Activated CD4-positive, alpha-beta T cell treated with anti-CD3 and anti-CD28 coated beads, Interleukin-10, Interleukin-2, amounts not matched to agents 100 ng/mL and 50 ng/mL, durations not matched to agents 16 hours and 8 hours (primary cell): ENCODE measurements at regions not wholly inside any gene's neighbourhood (a gene's known extent, or its start where the extent isn't known, plus 50 kb on each side); places are given as distances from the start of the nearest gene placed in this dataset.
"Not testable (repeated sequence)": the region's sequence is repeated elsewhere in the genome, so short reads cannot be mapped to it uniquely, and the experiment has no call there.

Experiments used
- DNase-seq: peaks from one replicate; pipeline ENCODE4 v3.0.0-alpha.2; 2020

GRCh38 chr2:41329040-41329439, 718.8 kb upstream of the PKDCC start:
- DNase-seq, result no peak

GRCh38 chr2:41334159-41334558, 713.7 kb upstream of the PKDCC start:
- DNase-seq, result no peak

GRCh38 chr2:41335573-41335972, 712.2 kb upstream of the PKDCC start:
- DNase-seq, result not testable (repeated sequence)

GRCh38 chr2:41337956-41338355, 709.9 kb upstream of the PKDCC start:
- DNase-seq, result no peak

GRCh38 chr2:41344529-41344928, 703.3 kb upstream of the PKDCC start:
- DNase-seq, result no peak

- DNase-seq, result no peak
Observed at GRCh38 chr2:41353060-41353459, 694.8 kb upstream of the PKDCC start.

GRCh38 chr2:41355794-41356193, 692.0 kb upstream of the PKDCC start:
- DNase-seq, result no peak

GRCh38 chr2:41364842-41365241, 683.0 kb upstream of the PKDCC start:
- no peak for DNase-seq

GRCh38 chr2:41375901-41376300, 671.9 kb upstream of the PKDCC start:
- DNase-seq, result no peak

GRCh38 chr2:41377837-41378236, 670.0 kb upstream of the PKDCC start:
- DNase-seq, result no peak

- DNase-seq, result no peak
Observed at GRCh38 chr2:41378420-41378819, 669.4 kb upstream of the PKDCC start.

GRCh38 chr2:41379496-41380221, 668.2 kb upstream of the PKDCC start:
- no peak for DNase-seq

GRCh38 chr2:41381701-41382100, 666.1 kb upstream of the PKDCC start:
- DNase-seq, result no peak

- no peak for DNase-seq
Observed at GRCh38 chr2:41387519-41387918, 660.3 kb upstream of the PKDCC start.

- DNase-seq, result no peak
Observed at GRCh38 chr2:41393621-41394020, 654.2 kb upstream of the PKDCC start.

GRCh38 chr2:41394541-41394940, 653.3 kb upstream of the PKDCC start:
- DNase-seq, result no peak

- DNase-seq, result no peak
Observed at GRCh38 chr2:41395692-41396091, 652.1 kb upstream of the PKDCC start.

- DNase-seq, result no peak
Observed at GRCh38 chr2:41399437-41400087, 648.3 kb upstream of the PKDCC start.

- DNase-seq, result no peak
Observed at GRCh38 chr2:41400088-41400665, 647.6 kb upstream of the PKDCC start.

- no peak for DNase-seq
Observed at GRCh38 chr2:41405441-41405840, 642.4 kb upstream of the PKDCC start.

GRCh38 chr2:41409328-41409727, 638.5 kb upstream of the PKDCC start:
- DNase-seq, result no peak

GRCh38 chr2:41410011-41410410, 637.8 kb upstream of the PKDCC start:
- no peak for DNase-seq

- no peak for DNase-seq
Observed at GRCh38 chr2:41413813-41414485, 633.9 kb upstream of the PKDCC start.
